SK-N-DZ (cell line): ENCODE measurements at regions not wholly inside any gene's neighbourhood (a gene's known extent, or its start where the extent isn't known, plus 50 kb on each side); places are given as distances from the start of the nearest gene placed in this dataset.

Experiments
- small RNA-seq, 2 experiments: library from RNA; depleted of rRNA; stranded (forward); fragments of <200 nt; gene quantifications; one replicate each; pipeline ENCODE3, GENCODE V24; 2014

Small RNAs in the stretch of these regions (small RNA-seq; reads per million reads assigned to genes)
- 0 reads per million in 2 experiments for gene RN7SL782P
